ENCODE measurements at regions not wholly inside any gene's neighbourhood (a gene's known extent, or its start where the extent isn't known, plus 50 kb on each side); places are given as distances from the start of the nearest gene placed in this dataset.
"Not testable (repeated sequence)": the region's sequence is repeated elsewhere in the genome, so short reads cannot be mapped to it uniquely, and the experiment has no call there.

GRCh38 chr20:4465855-4466545, 216.9 kb upstream of the ADRA1D start:
- Histone ChIP-seq H3K4me1 (ENCODE audit: control insufficient read depth in 1 of 2, insufficient read depth in 2 of 2, low read length in 2 of 2) (no peaks in the 10 kb centered on the region), H3K27me3 (ENCODE audit: low read depth, low read length) (no peaks in the 10 kb centered on the region), H3K27ac (ENCODE audit: low read length) (no peak overlapping the region), H3K36me3 (ENCODE audit: control insufficient read depth in 1 of 2, insufficient read depth in 2 of 2, low read length in 2 of 2) (no peaks in the 10 kb centered on the region), H3K4me3 (ENCODE audit: low read depth in 1 of 2, low read length in 2 of 2) (no peak overlapping the region), H3K9me3 (ENCODE audit: control insufficient read depth in 1 of 2, low read length in 2 of 2) (no peaks in the 10 kb centered on the region)

GRCh38 chr20:4465212-4465611, 216.1 kb upstream of the ADRA1D start:
- Histone ChIP-seq H3K27ac (ENCODE audit: low read length) (no peak overlapping the region), H3K4me3 (ENCODE audit: low read depth in 1 of 2, low read length in 2 of 2) (no peak overlapping the region), H3K27me3 (ENCODE audit: low read depth, low read length) (no peaks in the 10 kb centered on the region), H3K4me1 (ENCODE audit: control insufficient read depth in 1 of 2, insufficient read depth in 2 of 2, low read length in 2 of 2) (no peaks in the 10 kb centered on the region), H3K9me3 (ENCODE audit: control insufficient read depth in 1 of 2, low read length in 2 of 2) (no peaks in the 10 kb centered on the region), H3K36me3 (ENCODE audit: control insufficient read depth in 1 of 2, insufficient read depth in 2 of 2, low read length in 2 of 2) (no peaks in the 10 kb centered on the region)

- H3K27me3 ChIP-seq (ENCODE audit: low read depth, low read length); H3K27ac ChIP-seq (ENCODE audit: low read length); H3K9me3 ChIP-seq (ENCODE audit: control insufficient read depth in 1 of 2, low read length in 2 of 2); H3K4me1 ChIP-seq (ENCODE audit: control insufficient read depth in 1 of 2, insufficient read depth in 2 of 2, low read length in 2 of 2); H3K4me3 ChIP-seq (ENCODE audit: low read depth in 1 of 2, low read length in 2 of 2); H3K36me3 ChIP-seq (ENCODE audit: control insufficient read depth in 1 of 2, insufficient read depth in 2 of 2, low read length in 2 of 2): not testable (repeated sequence)
Observed at GRCh38 chr20:4462801-4463200, 213.7 kb upstream of the ADRA1D start.

GRCh38 chr20:4459081-4459480, 210.0 kb upstream of the ADRA1D start:
- no peaks in the 10 kb centered on the region for H3K4me1 ChIP-seq (ENCODE audit: control insufficient read depth in 1 of 2, insufficient read depth in 2 of 2, low read length in 2 of 2)
- no peak overlapping the region for H3K27ac ChIP-seq (ENCODE audit: low read length)
- no peaks in the 10 kb centered on the region for H3K36me3 ChIP-seq (ENCODE audit: control insufficient read depth in 1 of 2, insufficient read depth in 2 of 2, low read length in 2 of 2)
- no peaks in the 10 kb centered on the region for H3K27me3 ChIP-seq (ENCODE audit: low read depth, low read length)
- H3K9me3 ChIP-seq (ENCODE audit: control insufficient read depth in 1 of 2, low read length in 2 of 2): no peaks in the 10 kb centered on the region
- no peak overlapping the region for H3K4me3 ChIP-seq (ENCODE audit: low read depth in 1 of 2, low read length in 2 of 2)

- H3K4me1 ChIP-seq (ENCODE audit: control insufficient read depth in 1 of 2, insufficient read depth in 2 of 2, low read length in 2 of 2): no peaks in the 10 kb centered on the region
- H3K4me3 ChIP-seq (ENCODE audit: low read depth in 1 of 2, low read length in 2 of 2): no peak overlapping the region
- H3K27ac ChIP-seq (ENCODE audit: low read length): no peak overlapping the region
- no peaks in the 10 kb centered on the region for H3K9me3 ChIP-seq (ENCODE audit: control insufficient read depth in 1 of 2, low read length in 2 of 2)
- H3K36me3 ChIP-seq (ENCODE audit: control insufficient read depth in 1 of 2, insufficient read depth in 2 of 2, low read length in 2 of 2): no peaks in the 10 kb centered on the region
- H3K27me3 ChIP-seq (ENCODE audit: low read depth, low read length): no peaks in the 10 kb centered on the region
Observed at GRCh38 chr20:4457566-4458543, 208.8 kb upstream of the ADRA1D start.

- no peaks in the 10 kb centered on the region for H3K4me1 ChIP-seq (ENCODE audit: control insufficient read depth in 1 of 2, insufficient read depth in 2 of 2, low read length in 2 of 2)
- H3K4me3 ChIP-seq (ENCODE audit: low read depth in 1 of 2, low read length in 2 of 2): no peak overlapping the region
- no peaks in the 10 kb centered on the region for H3K27me3 ChIP-seq (ENCODE audit: low read depth, low read length)
- H3K9me3 ChIP-seq (ENCODE audit: control insufficient read depth in 1 of 2, low read length in 2 of 2): no peaks in the 10 kb centered on the region
- no peak overlapping the region for H3K27ac ChIP-seq (ENCODE audit: low read length)
- H3K36me3 ChIP-seq (ENCODE audit: control insufficient read depth in 1 of 2, insufficient read depth in 2 of 2, low read length in 2 of 2): no peaks in the 10 kb centered on the region
Observed at GRCh38 chr20:4455996-4456395, 206.9 kb upstream of the ADRA1D start.

GRCh38 chr20:4455301-4455701, 206.2 kb upstream of the ADRA1D start:
- Histone ChIP-seq H3K27me3 (ENCODE audit: low read depth, low read length) (no peaks in the 10 kb centered on the region), H3K27ac (ENCODE audit: low read length) (no peak overlapping the region), H3K36me3 (ENCODE audit: control insufficient read depth in 1 of 2, insufficient read depth in 2 of 2, low read length in 2 of 2) (no peaks in the 10 kb centered on the region), H3K4me3 (ENCODE audit: low read depth in 1 of 2, low read length in 2 of 2) (no peak overlapping the region), H3K9me3 (ENCODE audit: control insufficient read depth in 1 of 2, low read length in 2 of 2) (no peaks in the 10 kb centered on the region), H3K4me1 (ENCODE audit: control insufficient read depth in 1 of 2, insufficient read depth in 2 of 2, low read length in 2 of 2) (no peaks in the 10 kb centered on the region)

GRCh38 chr20:4454111-4454510, 205.0 kb upstream of the ADRA1D start:
- no peak overlapping the region for H3K4me3 ChIP-seq (ENCODE audit: low read depth in 1 of 2, low read length in 2 of 2)
- no peak overlapping the region for H3K27ac ChIP-seq (ENCODE audit: low read length)

GRCh38 chr20:4453359-4453758, 204.3 kb upstream of the ADRA1D start:
- Histone ChIP-seq H3K9me3 (ENCODE audit: control insufficient read depth in 1 of 2, low read length in 2 of 2) (no peaks in the 10 kb centered on the region), H3K4me3 (ENCODE audit: low read depth in 1 of 2, low read length in 2 of 2) (no peak overlapping the region), H3K27ac (ENCODE audit: low read length) (no peak overlapping the region), H3K4me1 (ENCODE audit: control insufficient read depth in 1 of 2, insufficient read depth in 2 of 2, low read length in 2 of 2) (no peaks in the 10 kb centered on the region), H3K27me3 (ENCODE audit: low read depth, low read length) (no peaks in the 10 kb centered on the region), H3K36me3 (ENCODE audit: control insufficient read depth in 1 of 2, insufficient read depth in 2 of 2, low read length in 2 of 2) (no peaks in the 10 kb centered on the region)

More at GRCh38 chr20:4454111-4454510, 205.0 kb upstream of the ADRA1D start:
- no peaks in the 10 kb centered on the region for H3K4me1 ChIP-seq (ENCODE audit: control insufficient read depth in 1 of 2, insufficient read depth in 2 of 2, low read length in 2 of 2)
- H3K9me3 ChIP-seq (ENCODE audit: control insufficient read depth in 1 of 2, low read length in 2 of 2): no peaks in the 10 kb centered on the region
- H3K36me3 ChIP-seq (ENCODE audit: control insufficient read depth in 1 of 2, insufficient read depth in 2 of 2, low read length in 2 of 2): no peaks in the 10 kb centered on the region
- H3K27me3 ChIP-seq (ENCODE audit: low read depth, low read length): no peaks in the 10 kb centered on the region

GRCh38 chr20:4451487-4452081, 202.5 kb upstream of the ADRA1D start:
- no peak overlapping the region for H3K27ac ChIP-seq (ENCODE audit: low read length)
- H3K4me3 ChIP-seq (ENCODE audit: low read depth in 1 of 2, low read length in 2 of 2): no peak overlapping the region
- H3K4me1 ChIP-seq (ENCODE audit: control insufficient read depth in 1 of 2, insufficient read depth in 2 of 2, low read length in 2 of 2): no peaks in the 10 kb centered on the region
- no peaks in the 10 kb centered on the region for H3K27me3 ChIP-seq (ENCODE audit: low read depth, low read length)
- no peaks in the 10 kb centered on the region for H3K36me3 ChIP-seq (ENCODE audit: control insufficient read depth in 1 of 2, insufficient read depth in 2 of 2, low read length in 2 of 2)
- no peaks in the 10 kb centered on the region for H3K9me3 ChIP-seq (ENCODE audit: control insufficient read depth in 1 of 2, low read length in 2 of 2)

GRCh38 chr20:4449957-4450715, 201.0 kb upstream of the ADRA1D start:
- no peaks in the 10 kb centered on the region for H3K27me3 ChIP-seq (ENCODE audit: low read depth, low read length)
- H3K4me3 ChIP-seq (ENCODE audit: low read depth in 1 of 2, low read length in 2 of 2): no peak overlapping the region
- no peaks in the 10 kb centered on the region for H3K36me3 ChIP-seq (ENCODE audit: control insufficient read depth in 1 of 2, insufficient read depth in 2 of 2, low read length in 2 of 2)
- no peaks in the 10 kb centered on the region for H3K9me3 ChIP-seq (ENCODE audit: control insufficient read depth in 1 of 2, low read length in 2 of 2)
- H3K27ac ChIP-seq (ENCODE audit: low read length): no peak overlapping the region
- no peaks in the 10 kb centered on the region for H3K4me1 ChIP-seq (ENCODE audit: control insufficient read depth in 1 of 2, insufficient read depth in 2 of 2, low read length in 2 of 2)

Data from muscle layer of duodenum (tissue), 2 donors.